Cardiac muscle cell (in vitro differentiated cells and primary cell): ENCODE measurements at regions not wholly inside any gene's neighbourhood (a gene's known extent, or its start where the extent isn't known, plus 50 kb on each side); places are given as distances from the start of the nearest gene placed in this dataset.

Source experiments
- DNase-seq, 2 donors: peaks; one replicate each; pipeline versions ENCODE4 v3.0.0 to v3.0.0-alpha.2; 2010 to 2017; ENCODE audit warnings: low read depth in 1 of 2, low spot score in 1 of 2
- H3K27ac ChIP-seq: fragments of 200-600 bp; sonication (generic); 2 replicates; pipeline ENCODE4 v1.5.1; 2016
- H3K27me3 ChIP-seq: fragments of 200-600 bp; sonication (generic); 2 replicates; pipeline ENCODE4 v1.6.0; 2016; ENCODE audit warnings: control low read depth
- H3K36me3 ChIP-seq: fragments of 200-600 bp; sonication (generic); 2 replicates; pipeline ENCODE4 v1.5.1; 2016; ENCODE audit warnings: control low read depth
- H3K4me1 ChIP-seq: fragments of 200-600 bp; sonication (generic); 2 replicates; pipeline ENCODE4 v1.8.1; 2017; ENCODE audit warnings: low read depth, mild to moderate bottlenecking, mixed run types
- H3K4me3 ChIP-seq: fragments of 200-600 bp; sonication (generic); 2 replicates; pipeline ENCODE4 v1.5.1; 2016; ENCODE audit warnings: mild to moderate bottlenecking
- H3K9me3 ChIP-seq: fragments of 200-600 bp; sonication (generic); 2 replicates; pipeline ENCODE4 v1.5.1; 2017; ENCODE audit warnings: low read depth, mild to moderate bottlenecking, control low read depth
- CTCF ChIP-seq: IDR thresholded peaks from 2 replicates; pipeline ENCODE4 v1.5.1; 2012; ENCODE audit warnings: low read depth, mild to moderate bottlenecking, low read length

DNA sequence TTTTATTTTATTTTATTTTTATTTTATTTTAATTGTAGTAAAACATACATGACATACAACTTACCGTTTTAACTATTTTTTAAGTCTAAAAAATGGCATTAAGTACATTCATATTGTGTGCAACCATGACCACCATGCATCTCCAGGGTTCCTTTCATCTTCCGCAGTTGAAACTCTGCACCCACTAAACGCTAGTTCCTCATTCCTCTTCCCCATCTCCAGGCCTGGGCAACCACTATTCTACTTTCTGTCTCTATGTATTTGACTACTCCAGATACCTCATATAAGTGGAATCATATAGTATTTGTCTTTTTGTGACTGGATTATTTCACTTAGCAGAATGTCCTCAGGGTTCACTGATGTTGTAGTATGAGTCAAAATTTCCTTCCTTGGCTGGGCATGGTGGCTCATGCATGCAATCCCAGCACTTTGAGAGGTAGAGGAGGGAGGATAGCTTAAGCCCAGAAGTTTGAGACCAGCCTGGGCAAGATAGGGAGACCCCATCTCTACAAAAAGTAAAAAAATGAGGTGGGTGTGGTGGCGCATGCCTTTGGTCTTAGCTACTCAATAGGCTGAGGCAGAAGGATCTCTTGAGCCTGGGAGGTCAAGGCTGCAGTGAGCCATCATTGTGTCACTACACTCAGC is 55.7 kb upstream of the ZNF507 start:
- Histone ChIP-seq H3K9me3 (no peaks in the 10 kb centered on the region), H3K4me3 (no peak overlapping the region), H3K36me3 (no peaks in the 10 kb centered on the region), H3K27me3 (peaks cover 3% of the 10 kb centered on the region), H3K27ac (no peak overlapping the region), H3K4me1 (no peaks in the 10 kb centered on the region)
- no peak for TF ChIP-seq CTCF
- no peak for DNase-seq

- H3K27me3 ChIP-seq = no peaks in the 10 kb centered on the region
- H3K36me3 ChIP-seq = no peaks in the 10 kb centered on the region
- no peak overlapping the region for H3K4me3 ChIP-seq
- no peak for DNase-seq
- TF ChIP-seq CTCF = no peak
- H3K27ac ChIP-seq = no peak overlapping the region
- no peaks in the 10 kb centered on the region for H3K9me3 ChIP-seq
- no peaks in the 10 kb centered on the region for H3K4me1 ChIP-seq
Observed at GRCh38 chr19:32291876-32292275, 53.5 kb upstream of the ZNF507 start.

GRCh38 chr19:32294871-32295438 is 50.5 kb upstream of the ZNF507 start:
- H3K27me3 ChIP-seq = no peaks in the 10 kb centered on the region
- no peak overlapping the region for H3K4me3 ChIP-seq
- H3K4me1 ChIP-seq = no peaks in the 10 kb centered on the region
- no peaks in the 10 kb centered on the region for H3K9me3 ChIP-seq
- DNase-seq = no peak
- H3K36me3 ChIP-seq = no peaks in the 10 kb centered on the region
- H3K27ac ChIP-seq = no peak overlapping the region
- TF ChIP-seq CTCF = no peak
